ENCODE measurements at regions not wholly inside any gene's neighbourhood (a gene's known extent, or its start where the extent isn't known, plus 50 kb on each side); places are given as distances from the start of the nearest gene placed in this dataset.

- Histone ChIP-seq H3K9me3 (replicated peaks; ENCODE audit: control insufficient read depth, insufficient read depth, low read length) (no peaks in the 10 kb centered on the region), H3K4me3 (replicated peaks in 1 of 3; ENCODE audit: insufficient read depth in 1 of 3, low read depth in 1 of 3, low read length in 3 of 3) (no peak overlapping the region), H3K27me3 (ENCODE audit: control insufficient read depth in 2 of 2, insufficient read depth in 2 of 2, low read length in 2 of 2) (no peaks in the 10 kb centered on the region), H3K9ac (replicated peaks; ENCODE audit: extremely low read depth, insufficient read depth, low read length) (no peak overlapping the region), H3K27ac (ENCODE audit: insufficient read depth, low read depth, low read length) (no peak overlapping the region), H3K9me1 (replicated peaks; ENCODE audit: control insufficient read depth, extremely low read depth, insufficient read depth, low read length) (no peaks in the 10 kb centered on the region), H3K36me3 (ENCODE audit: control insufficient read depth in 2 of 2, extremely low read depth in 1 of 2, insufficient read depth in 2 of 2, low read length in 2 of 2) (no peaks in the 10 kb centered on the region), H3K4me1 (ENCODE audit: control insufficient read depth, extremely low read depth, insufficient read depth, low read length) (peaks cover 20% of the 10 kb centered on the region), H4K20me1 (replicated peaks; ENCODE audit: control insufficient read depth, extremely low read depth, insufficient read depth, low read length) (no peaks in the 10 kb centered on the region), H3K79me2 (ENCODE audit: control insufficient read depth, insufficient read depth, low read length) (no peaks in the 10 kb centered on the region), H2AFZ (ENCODE audit: low read depth, low read length) (no peak overlapping the region), H3K4me2 (ENCODE audit: insufficient read depth, low read length) (no peak overlapping the region)
- CTCF ChIA-PET = interaction anchor here (0.9 to 9.1 kb wide), 6 partner anchors 11 to 238 kb away, joined by 3 to 291 read pairs (median 62); partner anchors contain the start of gene LRRC1
- DNase-seq (ENCODE audit: low read depth, low spot score) = no peak
- intact Hi-C loops (cut with micrococcal nuclease) (loop anchor here (5.0 kb wide), 2 partner anchors 127 to 382 kb away; partner anchors contain the start of gene MLIP), dilution Hi-C loops (cut with MboI; ENCODE audit: extremely low pct_ligation_motif_present, low sequenced_read_pairs) (no loop called here)
- no TSS peak for BruUV-seq (replicated peaks)
- no peak for TF ChIP-seq POLR2AphosphoS5 (IDR thresholded peaks at IDR 0.05; ENCODE audit: insufficient read depth, low read depth, low read length)
- no peak for TF ChIP-seq MAX (IDR thresholded peaks at IDR 0.05; ENCODE audit: insufficient read depth, insufficient read length)
- TF ChIP-seq POLR2A (IDR thresholded peaks at IDR 0.05; ENCODE audit: low read depth, low read length) = no peak
- TF ChIP-seq JUN (IDR thresholded peaks at IDR 0.05; ENCODE audit: borderline replicate concordance, insufficient read depth, insufficient read length, low read depth) = no peak
- TF ChIP-seq CTCF (IDR thresholded peaks at IDR 0.05; ENCODE audit: extremely low read depth in 1 of 2, insufficient read depth in 1 of 2, low read depth in 1 of 2, low read length in 2 of 2) = no peak
- no peak for TF ChIP-seq EZH2 (IDR thresholded peaks at IDR 0.05; ENCODE audit: borderline replicate concordance, low read depth, low read length, severe bottlenecking)
- no peak for TF ChIP-seq MYC (IDR thresholded peaks at IDR 0.05; ENCODE audit: low read depth, low read length)
- TF ChIP-seq GATA2 (IDR thresholded peaks at IDR 0.05; ENCODE audit: insufficient read depth, insufficient read length, low read depth, low read length) = no peak
- no peak for TF ChIP-seq FOS (IDR thresholded peaks at IDR 0.05; ENCODE audit: borderline replicate concordance, insufficient read depth, low read length)
- POLR2A ChIA-PET = no interaction called here
- FAIRE-seq = no peak
Observed at GRCh38 chr6:53730767-53731166, 64.0 kb upstream of the LRRC1 start.
